ENCODE measurements at regions not wholly inside any gene's neighbourhood (a gene's known extent, or its start where the extent isn't known, plus 50 kb on each side); places are given as distances from the start of the nearest gene placed in this dataset.

DNA sequence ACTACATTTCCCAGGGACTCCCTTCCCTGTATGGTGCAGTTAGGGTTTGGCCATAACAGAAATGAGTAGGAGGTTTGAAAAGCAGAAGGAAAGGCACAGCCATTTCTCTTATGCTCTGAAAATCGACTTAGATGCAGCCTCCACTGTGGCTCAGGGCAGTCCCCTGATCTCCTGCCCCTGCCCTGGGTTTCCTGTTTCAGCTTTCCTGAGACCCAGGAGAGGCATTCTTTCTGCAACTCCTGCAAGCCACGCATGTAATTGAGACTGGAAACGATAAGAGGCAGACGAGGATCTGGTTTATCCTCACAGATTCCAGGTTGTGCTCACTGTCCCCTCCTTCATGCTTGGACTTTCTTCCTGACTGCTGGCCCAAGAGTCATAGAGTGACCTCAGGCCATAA is 461.2 kb upstream of the VSTM2A start:
- Histone ChIP-seq H4K20me1 (ENCODE audit: insufficient read depth, low read length) (no peaks in the 10 kb centered on the region), H3K9ac (ENCODE audit: insufficient read depth, low read depth, low read length) (no peak overlapping the region), H3K27ac (ENCODE audit: extremely low read length, insufficient read depth, low read length) (no peak overlapping the region), H3K79me2 (ENCODE audit: insufficient read depth, low read length) (no peaks in the 10 kb centered on the region), H3K4me1 (ENCODE audit: insufficient read depth, low read length) (no peaks in the 10 kb centered on the region), H3K27me3 (ENCODE audit: control insufficient read depth in 1 of 2, insufficient read depth in 2 of 2, low read length in 2 of 2) (no peaks in the 10 kb centered on the region), H3K4me2 (ENCODE audit: low read depth, low read length) (no peak overlapping the region), H3K36me3 (replicated peaks in 1 of 2; ENCODE audit: control insufficient read depth in 1 of 2, insufficient read depth in 2 of 2, low read length in 2 of 2) (no peaks in the 10 kb centered on the region), H3K9me3 (ENCODE audit: low read length) (peaks cover 60% of the 10 kb centered on the region), H3K4me3 (replicated peaks in 1 of 3; ENCODE audit: insufficient read depth in 1 of 3, low read depth in 2 of 3, low read length in 3 of 3) (no peak overlapping the region), H2AFZ (ENCODE audit: low read length) (no peak overlapping the region)
- TF ChIP-seq, protein P1, sequence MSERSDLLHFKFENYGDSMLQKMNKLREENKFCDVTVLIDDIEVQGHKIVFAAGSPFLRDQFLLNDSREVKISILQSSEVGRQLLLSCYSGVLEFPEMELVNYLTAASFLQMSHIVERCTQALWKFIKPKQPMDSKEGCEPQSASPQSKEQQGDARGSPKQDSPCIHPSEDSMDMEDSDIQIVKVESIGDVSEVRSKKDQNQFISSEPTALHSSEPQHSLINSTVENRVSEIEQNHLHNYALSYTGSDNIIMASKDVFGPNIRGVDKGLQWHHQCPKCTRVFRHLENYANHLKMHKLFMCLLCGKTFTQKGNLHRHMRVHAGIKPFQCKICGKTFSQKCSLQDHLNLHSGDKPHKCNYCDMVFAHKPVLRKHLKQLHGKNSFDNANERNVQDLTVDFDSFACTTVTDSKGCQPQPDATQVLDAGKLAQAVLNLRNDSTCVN (CRISPR knock-in tag; IDR thresholded peaks at IDR 0.05; ENCODE audit: borderline replicate concordance) = no peak
- TF ChIP-seq MIER3 (CRISPR knock-in tag; IDR thresholded peaks at IDR 0.05; ENCODE audit: borderline replicate concordance) (no peak), RXRB (CRISPR knock-in tag; IDR thresholded peaks at IDR 0.05; ENCODE audit: borderline replicate concordance) (no peak), ESRRA (CRISPR knock-in tag; IDR thresholded peaks at IDR 0.05; ENCODE audit: low read depth) (no peak), ZNF224 (CRISPR knock-in tag; IDR thresholded peaks at IDR 0.05) (no peak)
- TF ChIP-seq, protein P2, sequence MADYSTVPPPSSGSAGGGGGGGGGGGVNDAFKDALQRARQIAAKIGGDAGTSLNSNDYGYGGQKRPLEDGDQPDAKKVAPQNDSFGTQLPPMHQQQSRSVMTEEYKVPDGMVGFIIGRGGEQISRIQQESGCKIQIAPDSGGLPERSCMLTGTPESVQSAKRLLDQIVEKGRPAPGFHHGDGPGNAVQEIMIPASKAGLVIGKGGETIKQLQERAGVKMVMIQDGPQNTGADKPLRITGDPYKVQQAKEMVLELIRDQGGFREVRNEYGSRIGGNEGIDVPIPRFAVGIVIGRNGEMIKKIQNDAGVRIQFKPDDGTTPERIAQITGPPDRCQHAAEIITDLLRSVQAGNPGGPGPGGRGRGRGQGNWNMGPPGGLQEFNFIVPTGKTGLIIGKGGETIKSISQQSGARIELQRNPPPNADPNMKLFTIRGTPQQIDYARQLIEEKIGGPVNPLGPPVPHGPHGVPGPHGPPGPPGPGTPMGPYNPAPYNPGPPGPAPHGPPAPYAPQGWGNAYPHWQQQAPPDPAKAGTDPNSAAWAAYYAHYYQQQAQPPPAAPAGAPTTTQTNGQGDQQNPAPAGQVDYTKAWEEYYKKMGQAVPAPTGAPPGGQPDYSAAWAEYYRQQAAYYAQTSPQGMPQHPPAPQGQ (CRISPR knock-in tag; IDR thresholded peaks at IDR 0.05; ENCODE audit: borderline replicate concordance) = no peak
- POLR2A ChIA-PET = no interaction called here
- intact Hi-C loops (cut with micrococcal nuclease; ENCODE audit: unreplicated experiment) (no loop called here), in situ Hi-C loops (cut with HindIII; ENCODE audit: extremely low pct_ligation_motif_present, low pct_unique_long_range_greater_than_20kb) (no loop called here)
- FAIRE-seq = no peak
- WGBS (ENCODE audit: low lambda C conversion rate) = 0% methylated on average over 3 of the region's 4 CpGs
- DNase-seq (ENCODE audit: low spot score) = no peak
- CTCF ChIA-PET (ENCODE audit: low intra/inter-chr PET ratio, low total read pairs) = no interaction called here
- ATAC-seq = no peak
- BruUV-seq (replicated peaks) = no TSS peak

GRCh38 chr7:54084340-54084739 is 457.8 kb upstream of the VSTM2A start:
- Histone ChIP-seq H3K9me3 (ENCODE audit: low read length) (peaks cover 62% of the 10 kb centered on the region), H3K36me3 (replicated peaks in 1 of 2; ENCODE audit: control insufficient read depth in 1 of 2, insufficient read depth in 2 of 2, low read length in 2 of 2) (no peaks in the 10 kb centered on the region)
- CTCF ChIA-PET (ENCODE audit: low intra/inter-chr PET ratio, low total read pairs) = no interaction called here
- TF ChIP-seq IRF9 (CRISPR knock-in tag; IDR thresholded peaks at IDR 0.05; ENCODE audit: borderline replicate concordance) (no peak), ZNF326 (CRISPR knock-in tag; IDR thresholded peaks at IDR 0.05; ENCODE audit: borderline replicate concordance) (no peak), MAF1 (CRISPR knock-in tag; IDR thresholded peaks at IDR 0.05; ENCODE audit: borderline replicate concordance) (no peak), ZNF256 (CRISPR knock-in tag; conservative IDR thresholded peaks at IDR 0.05) (no peak), RBFOX2 (IDR thresholded peaks at IDR 0.05; ENCODE audit: low read depth, low read length) (no peak), PRMT3 (CRISPR knock-in tag; IDR thresholded peaks at IDR 0.05; ENCODE audit: borderline replicate concordance, low read depth) (no peak), MTF1 (CRISPR knock-in tag; IDR thresholded peaks at IDR 0.05) (no peak)
- TF ChIP-seq, protein P2 (CRISPR knock-in tag; IDR thresholded peaks at IDR 0.05; ENCODE audit: borderline replicate concordance) = no peak

More at GRCh38 chr7:54084340-54084739, 457.8 kb upstream of the VSTM2A start:
- POLR2A ChIA-PET = no interaction called here
- Histone ChIP-seq H2AFZ (ENCODE audit: low read length) (no peak overlapping the region), H3K9ac (ENCODE audit: insufficient read depth, low read depth, low read length) (no peak overlapping the region), H3K79me2 (ENCODE audit: insufficient read depth, low read length) (no peaks in the 10 kb centered on the region), H3K4me2 (ENCODE audit: low read depth, low read length) (no peak overlapping the region), H4K20me1 (ENCODE audit: insufficient read depth, low read length) (no peaks in the 10 kb centered on the region), H3K4me1 (ENCODE audit: insufficient read depth, low read length) (no peaks in the 10 kb centered on the region), H3K27ac (ENCODE audit: extremely low read length, insufficient read depth, low read length) (no peak overlapping the region), H3K4me3 (replicated peaks in 1 of 3; ENCODE audit: insufficient read depth in 1 of 3, low read depth in 2 of 3, low read length in 3 of 3) (no peak overlapping the region), H3K27me3 (ENCODE audit: control insufficient read depth in 1 of 2, insufficient read depth in 2 of 2, low read length in 2 of 2) (no peaks in the 10 kb centered on the region)
- in situ Hi-C loops (cut with HindIII; ENCODE audit: extremely low pct_ligation_motif_present, low pct_unique_long_range_greater_than_20kb) = no loop called here
- WGBS (ENCODE audit: low lambda C conversion rate) = 33% methylated on average over 4 of the region's 4 CpGs
- DNase-seq (ENCODE audit: low spot score) (no peak), FAIRE-seq (no peak), ATAC-seq (no peak)
- intact Hi-C loops (cut with micrococcal nuclease; ENCODE audit: unreplicated experiment) = no loop called here
- BruUV-seq (replicated peaks) = no TSS peak
